Heart right ventricle (tissue), 16 donors: ENCODE measurements at regions not wholly inside any gene's neighbourhood (a gene's known extent, or its start where the extent isn't known, plus 50 kb on each side); places are given as distances from the start of the nearest gene placed in this dataset.
A peak's percentile ranks its signal among the peaks of the same experiment; 100 is the strongest.

Experiments
- ATAC-seq, 8 donors: fragments of 200-7000 bp; cut with Tn5 transposase; one replicate each; pipeline ENCODE4 v1.9.1; 2020; ENCODE audit warnings: mild to moderate bottlenecking in 8 of 8, moderate library complexity in 8 of 8, moderate number of reproducible peaks in 1 of 8
- DNase-seq, 2 donors: peaks; one replicate each; pipeline ENCODE4 v3.0.0-alpha.2; 2020
- H3K27ac ChIP-seq, 10 donors: fragments of 200-600 bp; sonication (generic) in 2 of 10; one replicate each; pipeline versions ENCODE4 v1.5.0 to v1.8.0; 2020 to 2022; ENCODE audit warnings: mild to moderate bottlenecking in 3 of 10
- H3K27me3 ChIP-seq, 7 donors: fragments of 200-600 bp; one replicate each; pipeline ENCODE4 v1.8.0; 2021 to 2022; ENCODE audit warnings: mild to moderate bottlenecking in 2 of 7
- H3K36me3 ChIP-seq, 9 donors: fragments of 200-600 bp; sonication (generic) in 1 of 9; one replicate each; pipeline versions ENCODE4 v1.5.0 to v1.8.0; 2020 to 2022; ENCODE audit warnings: mild to moderate bottlenecking in 2 of 9
- H3K4me1 ChIP-seq, 9 donors: fragments of 200-600 bp; sonication (generic) in 1 of 9; one replicate each; pipeline versions ENCODE4 v1.5.0 to v1.8.0; 2020 to 2022; ENCODE audit warnings: mild to moderate bottlenecking in 4 of 9
- H3K4me3 ChIP-seq, 10 donors: fragments of 200-600 bp; sonication (generic) in 2 of 10; one replicate each; pipeline versions ENCODE4 v1.5.0 to v1.8.0; 2020 to 2022; ENCODE audit warnings: mild to moderate bottlenecking in 7 of 10, moderate library complexity in 2 of 10
- H3K9me3 ChIP-seq, 11 donors: fragments of 200-600 bp in 10 of 11; sonication (generic) in 2 of 11; one replicate each; pipeline versions ENCODE4 v1.5.0 to v1.8.0; 2013 to 2022; ENCODE audit warnings: mild to moderate bottlenecking in 2 of 11, control low read depth in 1 of 11, moderate library complexity in 1 of 11
- CTCF ChIP-seq, 9 donors: fragments of 200-600 bp; sonication (generic) in 2 of 9; IDR thresholded peaks; one replicate each; pipeline versions ENCODE4 v1.5.0 to v1.8.0; 2021 to 2022; ENCODE audit warnings: antibody characterized with exemption in 9 of 9, mild to moderate bottlenecking in 5 of 9, moderate library complexity in 1 of 9
- WGBS, 2 donors: extraction: QIAGEN DNeasy Blood & Tissue Kit; methylation state at CpG; one replicate each; pipeline ENCODE4 v1.1.7; 2013; ENCODE audit warnings: inconsistent platforms in 1 of 2; 5-methylcytosine and 5-hydroxymethylcytosine counted together
- intact Hi-C, 10 donors: fragments of 100-400 bp; cut with DNase I; formaldehyde crosslinking; loops; one replicate each; pipeline versions ENCODE4 v1.11.1 to v1.14.2; 2022
- donor health status: Arrhythmogenic right ventricular cardiomyopathy.
- donor health status: ischemic (EF 13 %, LVEDD 7.1; RV severe dilation, severe dysfunction).
- donor health status: healthy with polysubstance abuse.
- donor health status: DM: no; HTN: yes; CAD: no.
- donor health status: DM: no; HTN: no; CAD: no.
- donor health status: ischemic (EF 25% LVEDD 6.9; RV normal size, moderate dysfunction).
- donor health status: ischemic (EF 25% LVEDD 5.7; RV mildly dilated, moderate dysfunction).
- donor health status: healthy.
- donor health status: DM: yes; HTN: yes; CAD: no.
- donor health status: Ischemic cardiomyopathy.
- donor health status: ischemic (EF 35%, LVEDD 5.7; RV mildly dilated, moderate dysfunction).
- donor health status: nonischemic (EF 11% LVEDD 7.7; RV severe dilation, severe dysfunction).
- donor health status: DM: yes; HTN: yes; CAD: no.
- donor health status: PGD.
- donor health status: ischemic (EF 29% LVEDD 5.4; RV normal size, mild dysfunction).
- donor health status: nonischemic (EF 23%, LVEDD 6.1; RV moderate dilation, normal function).

- WGBS, 2 donors: 31 to 47% methylated on average over 1 of the region's 1 CpG
- Histone ChIP-seq H3K4me3 (no peak overlapping the region), H3K27me3 (no peaks in the 10 kb centered on the region), H3K4me1 (peaks cover 0 to 13% (median 0%) of the 10 kb centered on the region in 9 donors), H3K27ac (no peak overlapping the region), H3K9me3 (no peaks in the 10 kb centered on the region), H3K36me3 (no peaks in the 10 kb centered on the region)
- DNase-seq: no peak
- ATAC-seq: peak in 4 of 8 donors; percentile 25 to 52 (median 32)
- TF ChIP-seq CTCF (IDR thresholded peaks at IDR 0.05): no peak
- intact Hi-C loops: no loop called here
These were observed 145.6 kb downstream of the MRPL39 start for GRCh38 chr21:25461725-25462124.

GRCh38 chr21:25459993-25460392, 147.3 kb downstream of the MRPL39 start:
- intact Hi-C loops: loop anchor here in 1 of 10 donors (10.0 kb wide), 1 partner anchor 105 kb away; no protein-coding TSS in a partner anchor
- peaks cover 0 to 15% (median 0%) of the 10 kb centered on the region in 9 donors for H3K4me1 ChIP-seq
- no peak for TF ChIP-seq CTCF (IDR thresholded peaks at IDR 0.05)
- H3K27me3 ChIP-seq: no peaks in the 10 kb centered on the region
- no peak overlapping the region for H3K27ac ChIP-seq
- WGBS, 2 donors: 77 to 78% methylated on average over 1 of the region's 1 CpG
- no peaks in the 10 kb centered on the region for H3K9me3 ChIP-seq
- no peaks in the 10 kb centered on the region for H3K36me3 ChIP-seq
- ATAC-seq (no peak), DNase-seq (no peak)
- H3K4me3 ChIP-seq: no peak overlapping the region

- Histone ChIP-seq H3K27me3 (no peaks in the 10 kb centered on the region), H3K36me3 (no peaks in the 10 kb centered on the region), H3K9me3 (no peaks in the 10 kb centered on the region), H3K4me3 (no peak overlapping the region), H3K27ac (no peak overlapping the region), H3K4me1 (peaks cover 0 to 15% (median 0%) of the 10 kb centered on the region in 9 donors)
- ATAC-seq (no peak), DNase-seq (no peak)
- no peak for TF ChIP-seq CTCF (IDR thresholded peaks at IDR 0.05)
- intact Hi-C loops: loop anchor here in 1 of 10 donors (10.0 kb wide), 1 partner anchor 105 kb away; no protein-coding TSS in a partner anchor
These were observed 147.9 kb downstream of the MRPL39 start for GRCh38 chr21:25459365-25459764.

- 95% methylated on average over 1 of the region's 1 CpG for WGBS, 2 donors
- Histone ChIP-seq H3K27me3 (no peaks in the 10 kb centered on the region), H3K36me3 (no peaks in the 10 kb centered on the region), H3K4me3 (no peak overlapping the region), H3K27ac (no peak overlapping the region), H3K9me3 (no peaks in the 10 kb centered on the region), H3K4me1 (peaks cover 0 to 15% (median 0%) of the 10 kb centered on the region in 9 donors)
- intact Hi-C loops: loop anchor here in 1 of 10 donors (10.0 kb wide), 1 partner anchor 106 kb away; no protein-coding TSS in a partner anchor
- no peak for DNase-seq
- no peak for TF ChIP-seq CTCF (IDR thresholded peaks at IDR 0.05)
- ATAC-seq: no peak
These were observed 148.8 kb downstream of the MRPL39 start for GRCh38 chr21:25458484-25458883.
